ENCODE measurements at regions not wholly inside any gene's neighbourhood (a gene's known extent, or its start where the extent isn't known, plus 50 kb on each side); places are given as distances from the start of the nearest gene placed in this dataset.

- DNase-seq (ENCODE audit: low read depth in 1 of 2, low spot score in 2 of 2) (no peak), FAIRE-seq (no peak)
- CTCF ChIA-PET (ENCODE audit: partially characterized antibody) = interaction anchor here (0.6 to 7.3 kb wide), 10 partner anchors 10 to 480 kb away, joined by 3 to 56 read pairs (median 3); no protein-coding TSS in a partner anchor
- TF ChIP-seq MAX (IDR thresholded peaks at IDR 0.05) = no peak
- no peak for TF ChIP-seq E2F6 (IDR thresholded peaks at IDR 0.05)
- TF ChIP-seq FOSL1 (IDR thresholded peaks at IDR 0.05; ENCODE audit: insufficient read depth, low read depth, low read length) = no peak
- no peak for TF ChIP-seq CREB1 (IDR thresholded peaks at IDR 0.05)
- no peak for TF ChIP-seq SP4 (IDR thresholded peaks at IDR 0.05; ENCODE audit: low read length)
- no peak for TF ChIP-seq TCF12 (IDR thresholded peaks at IDR 0.05; ENCODE audit: low read depth, low read length)
- TF ChIP-seq RFX5 (IDR thresholded peaks at IDR 0.05; ENCODE audit: borderline replicate concordance, low read depth, low read length) = no peak
- no peak for TF ChIP-seq POU5F1 (IDR thresholded peaks at IDR 0.05; ENCODE audit: low read depth, low read length)
- TF ChIP-seq KDM1A (IDR thresholded peaks at IDR 0.05; ENCODE audit: borderline replicate concordance, low read length) = no peak
- no peak for TF ChIP-seq TBP (IDR thresholded peaks at IDR 0.05; ENCODE audit: low read depth, low read length)
- no peak for TF ChIP-seq JUN (IDR thresholded peaks at IDR 0.05; ENCODE audit: low read depth, low read length)
- no peak for TF ChIP-seq RAD21 (IDR thresholded peaks at IDR 0.05 in 1 of 2, conservative IDR thresholded peaks at IDR 0.05 in 1 of 2; ENCODE audit: low read depth in 2 of 2, low read length in 2 of 2)
- no peak for TF ChIP-seq CTBP2 (IDR thresholded peaks at IDR 0.05; ENCODE audit: borderline replicate concordance, insufficient read depth, insufficient read length, low read length)
These were observed 75.4 kb upstream of the SDK2 start for GRCh38 chr17:73719588-73720071.

More at GRCh38 chr17:73719588-73720071, 75.4 kb upstream of the SDK2 start:
- H3K23me2 ChIP-seq (ENCODE audit: low read depth, low read length) = no peaks in the 10 kb centered on the region
- H4K5ac ChIP-seq (ENCODE audit: insufficient read length, low read depth, low read length) = no peak overlapping the region
- H2BK5ac ChIP-seq (ENCODE audit: low read depth, low read length) = no peak overlapping the region
- H4K20me1 ChIP-seq (replicated peaks in 1 of 2; ENCODE audit: control insufficient read depth in 1 of 2, insufficient read depth in 2 of 2, low read length in 2 of 2) = no peaks in the 10 kb centered on the region
- no peak overlapping the region for H3K18ac ChIP-seq (ENCODE audit: extremely low read depth, low read length)
- peak overlapping the region; percentile 63; the same call in 1 of the 2 replicates for H4K8ac ChIP-seq (ENCODE audit: extremely low read depth, insufficient read depth, low read length)
- no peak overlapping the region for H3K4me3 ChIP-seq (ENCODE audit: extremely low read depth in 1 of 4, insufficient read depth in 2 of 4, low read depth in 3 of 4, low read length in 4 of 4)
- H3K14ac ChIP-seq (ENCODE audit: insufficient read length) = no peak overlapping the region
- no peak overlapping the region for H3K56ac ChIP-seq (replicated peaks; ENCODE audit: insufficient read length, low read depth, low read length)
- no peaks in the 10 kb centered on the region for H3K79me2 ChIP-seq (ENCODE audit: control insufficient read depth in 1 of 2, insufficient read depth in 2 of 2, low read length in 2 of 2)
- WGBS, 2 experiments (ENCODE audit: extremely low coverage in 1 of 2, insufficient coverage in 1 of 2, insufficient read length in 1 of 2, insufficient replicate concordance in 2 of 2, low coverage in 1 of 2, low lambda C conversion rate in 2 of 2, missing lambda C conversion rate in 1 of 2) = 94% methylated on average over 11 of the region's 16 CpGs; no CpG with 5 or more reads in 1 of the 2 experiments
- no peak overlapping the region for H2AFZ ChIP-seq (ENCODE audit: low read length)
- POLR2A ChIA-PET (ENCODE audit: partially characterized antibody) = no interaction called here
- no peaks in the 10 kb centered on the region for H3K9me3 ChIP-seq (ENCODE audit: insufficient read depth in 2 of 2, low read depth in 1 of 2, low read length in 1 of 2)
- H3K23ac ChIP-seq (ENCODE audit: insufficient read length) = no peak overlapping the region
- H2AK5ac ChIP-seq (ENCODE audit: low read depth, low read length) = no peak overlapping the region
- no peaks in the 10 kb centered on the region for H3K79me1 ChIP-seq (ENCODE audit: low read depth, low read length)
- no peak overlapping the region for H3K27ac ChIP-seq (ENCODE audit: low read depth, low read length)
- H3K9ac ChIP-seq (replicated peaks in 1 of 4; ENCODE audit: extremely low read depth in 1 of 4, low read depth in 3 of 4, low read length in 3 of 4) = no peak overlapping the region
- no peak overlapping the region for H2BK15ac ChIP-seq (ENCODE audit: low read length)
- H3K27me3 ChIP-seq (replicated peaks in 1 of 4; ENCODE audit: control insufficient read depth in 3 of 4, extremely low read depth in 1 of 4, insufficient read depth in 3 of 4, low read length in 3 of 4) = peaks cover 0 to 2% (median 0%) of the 10 kb centered on the region in 4 experiments; a peak in 2 of 7 replicates
- no peak overlapping the region for H2BK12ac ChIP-seq (ENCODE audit: low read depth, low read length)
- no peak overlapping the region for H3K4ac ChIP-seq (replicated peaks; ENCODE audit: insufficient read length, low read depth, low read length)
- H3K4me1 ChIP-seq (replicated peaks in 1 of 4; ENCODE audit: control insufficient read depth in 3 of 4, insufficient read depth in 4 of 4, low read length in 3 of 4) = peaks cover 0 to 7% (median 2%) of the 10 kb centered on the region in 4 experiments; a peak in 5 of 7 replicates
- no peak overlapping the region for H2BK120ac ChIP-seq (replicated peaks; ENCODE audit: low read depth, low read length)
- H3K36me3 ChIP-seq (ENCODE audit: control insufficient read depth in 2 of 4, insufficient read depth in 4 of 4, low read length in 3 of 4) = no peaks in the 10 kb centered on the region
- H4K91ac ChIP-seq (replicated peaks; ENCODE audit: insufficient read length, low read length) = no peak overlapping the region
- no peak overlapping the region for H2BK20ac ChIP-seq (ENCODE audit: low read length)
- no peak overlapping the region for H3K4me2 ChIP-seq (ENCODE audit: insufficient read depth in 1 of 2, low read depth in 2 of 2, low read length in 2 of 2)
